ENCODE measurements at regions not wholly inside any gene's neighbourhood (a gene's known extent, or its start where the extent isn't known, plus 50 kb on each side); places are given as distances from the start of the nearest gene placed in this dataset.
"Not testable (repeated sequence)": the region's sequence is repeated elsewhere in the genome, so short reads cannot be mapped to it uniquely, and the experiment has no call there.

DNA sequence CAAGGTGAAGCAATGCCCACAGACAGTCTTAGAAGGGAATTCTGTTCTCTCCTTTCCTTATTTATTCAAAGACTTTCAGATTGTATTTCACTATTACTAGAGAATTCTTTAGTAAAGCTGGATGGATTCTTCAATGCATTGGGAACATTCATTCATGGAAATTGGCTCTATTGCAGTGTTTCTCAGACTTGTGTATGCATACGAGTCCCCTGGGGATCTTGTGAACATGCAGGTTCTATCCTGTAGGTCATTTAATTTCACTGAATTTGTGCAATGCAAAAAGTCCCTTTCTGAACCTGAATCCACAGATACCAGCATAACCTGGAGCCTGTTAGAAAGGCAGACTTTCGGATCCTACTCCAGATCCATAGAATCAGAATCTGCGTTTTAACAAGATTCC lies 160.9 kb upstream of the AHI1 start:
- no peak for DNase-seq

- DNase-seq: no peak
Measured at GRCh38 chr6:135658916-135659315, 161.4 kb upstream of the AHI1 start.

DNA sequence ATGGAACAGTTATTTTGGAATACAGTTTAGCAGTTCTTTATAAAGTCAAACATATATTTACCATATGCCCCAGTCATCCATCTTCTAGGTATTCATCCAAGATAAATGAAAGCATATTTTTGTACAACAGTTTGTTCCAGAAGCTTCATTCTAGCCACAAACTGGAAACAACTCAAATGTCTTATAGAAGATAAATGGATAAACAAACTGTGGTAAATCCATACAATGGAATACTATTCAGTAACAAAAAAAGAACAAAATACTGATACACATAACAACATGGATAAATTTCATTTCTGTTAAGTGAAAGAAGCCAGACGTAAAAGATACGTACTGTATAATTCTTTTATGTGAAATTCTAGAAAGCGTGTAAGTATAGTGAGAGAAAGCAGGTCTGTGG lies 167.0 kb upstream of the AHI1 start:
- DNase-seq: no peak

DNA sequence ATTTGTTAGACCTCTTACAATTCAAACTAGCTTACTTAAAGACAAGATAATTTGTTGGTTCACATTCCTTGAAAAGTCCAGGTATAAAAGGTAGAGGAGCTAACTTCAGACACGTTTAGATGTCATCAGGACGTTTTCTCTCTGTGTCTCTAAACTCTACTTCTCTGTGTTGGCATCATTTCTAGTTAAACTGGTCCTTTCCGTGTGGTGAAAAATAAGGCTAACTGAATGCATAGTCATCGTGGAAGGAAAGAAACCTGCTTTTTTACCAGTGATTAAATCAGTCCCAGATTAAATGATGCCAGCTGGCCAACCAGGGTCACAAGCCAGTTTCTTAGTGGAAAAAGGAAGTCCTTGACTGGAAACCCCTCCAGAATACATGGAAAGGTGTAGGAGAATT lies 168.4 kb upstream of the AHI1 start:
- no peak for DNase-seq

- peak; percentile 48 for DNase-seq
Measured at GRCh38 chr6:135667691-135668455, 170.3 kb upstream of the AHI1 start.

DNA sequence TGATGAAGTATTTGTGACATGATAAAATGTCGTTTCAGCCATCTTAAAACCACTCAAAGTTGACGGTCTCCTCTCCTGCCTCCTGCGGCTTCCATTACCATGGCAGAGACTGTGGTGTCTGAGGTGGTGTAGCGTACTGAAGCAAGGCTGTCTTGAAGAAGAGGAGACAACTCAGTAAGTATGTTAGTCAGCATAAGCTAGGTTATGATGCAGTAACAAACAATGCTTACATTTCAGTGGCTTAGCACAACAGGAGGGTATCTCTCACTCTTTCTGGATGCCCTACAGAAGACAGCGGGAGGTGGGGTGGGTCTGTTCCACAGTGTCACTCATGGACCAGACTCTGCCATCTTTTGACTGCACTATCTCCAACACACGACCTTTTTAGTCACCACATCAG lies 174.7 kb upstream of the AHI1 start:
- DNase-seq: no peak

GRCh38 chr6:135673501-135674309 lies 176.2 kb upstream of the AHI1 start:
- DNase-seq: peak; percentile 13

DNA sequence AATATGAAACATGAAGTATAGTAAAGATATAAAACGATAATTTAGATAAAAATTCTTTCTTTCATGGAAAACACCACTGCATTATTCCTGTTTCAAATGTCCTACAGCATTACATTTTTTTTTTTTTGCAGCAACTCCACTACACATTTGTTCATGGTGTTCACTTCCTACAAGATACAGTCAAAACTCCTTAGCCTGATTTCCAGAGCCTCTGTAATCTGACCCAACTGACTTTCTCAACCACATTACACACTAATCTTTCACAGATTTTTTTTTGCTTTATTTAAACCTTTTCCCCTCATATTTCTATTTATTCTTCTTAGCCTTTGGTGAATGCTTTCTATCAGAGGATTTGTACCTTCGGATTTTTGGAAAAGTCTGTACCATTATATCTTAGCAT lies 176.5 kb upstream of the PDE7B start:
- DNase-seq: peak; percentile 4

DNA sequence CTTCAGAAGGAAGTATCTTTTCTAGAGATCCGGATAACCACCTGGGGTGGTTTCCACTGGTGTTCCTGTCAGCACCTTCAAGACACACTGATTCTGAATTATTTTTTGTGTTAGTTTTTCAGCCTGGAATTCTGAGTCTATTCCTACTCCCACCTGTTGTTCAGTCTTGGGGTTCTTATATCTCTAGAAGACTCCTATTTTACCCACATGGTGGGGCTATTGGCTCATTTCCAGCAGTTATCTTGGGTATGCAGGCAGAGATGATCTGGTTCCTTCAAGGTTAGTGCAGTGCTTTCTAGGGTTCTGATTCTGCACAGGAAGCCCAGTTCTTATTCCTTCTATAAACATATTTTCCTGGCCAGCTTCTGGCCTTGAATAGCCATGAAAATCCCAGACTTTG lies 175.6 kb upstream of the PDE7B start:
- peak; percentile 89 for DNase-seq

DNA sequence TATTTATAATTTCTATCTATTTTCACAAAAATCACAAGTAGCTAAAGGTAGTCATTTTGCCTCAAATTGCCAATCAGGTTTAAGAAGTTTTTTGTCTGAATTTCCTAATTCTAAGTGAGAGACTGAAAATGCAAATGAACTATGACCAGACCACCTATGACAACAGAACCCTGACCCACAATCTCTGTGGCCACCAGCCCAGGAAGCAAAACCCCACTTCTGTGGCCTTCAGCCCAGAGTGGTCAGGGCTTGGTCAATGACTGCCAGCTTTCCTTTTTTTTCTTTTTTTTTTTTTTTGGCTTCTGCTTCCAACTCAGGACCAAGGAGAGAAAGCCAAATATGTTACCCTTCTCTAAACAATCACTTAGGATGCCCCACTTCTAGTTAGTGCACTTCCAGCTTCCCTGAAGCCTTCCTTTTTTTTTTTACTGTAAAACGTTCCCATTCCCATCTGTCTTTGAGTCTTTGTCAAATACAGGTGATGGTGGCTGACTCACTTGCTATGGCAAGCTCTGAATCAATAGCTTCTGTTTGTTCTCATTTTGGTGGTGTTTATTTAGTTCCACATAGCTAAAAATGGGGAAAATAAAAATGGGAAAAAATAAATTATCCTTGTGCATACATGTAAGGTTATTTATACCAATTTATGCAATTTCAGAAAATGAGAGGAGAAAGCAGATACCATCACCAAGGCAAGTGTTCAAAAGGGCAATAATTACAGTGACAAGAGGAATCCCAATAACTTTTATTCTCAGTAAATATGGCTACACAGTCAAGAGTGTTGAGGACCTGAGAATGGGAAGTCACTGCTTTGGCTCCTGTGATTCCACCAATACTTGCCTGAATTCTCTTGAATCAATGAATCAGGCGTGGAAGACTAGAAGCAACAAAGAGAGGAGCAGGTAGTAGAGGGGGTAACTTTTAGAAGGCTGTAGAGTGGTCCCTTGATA lies 170.3 kb upstream of the PDE7B start:
- DNase-seq: no peak

DNA sequence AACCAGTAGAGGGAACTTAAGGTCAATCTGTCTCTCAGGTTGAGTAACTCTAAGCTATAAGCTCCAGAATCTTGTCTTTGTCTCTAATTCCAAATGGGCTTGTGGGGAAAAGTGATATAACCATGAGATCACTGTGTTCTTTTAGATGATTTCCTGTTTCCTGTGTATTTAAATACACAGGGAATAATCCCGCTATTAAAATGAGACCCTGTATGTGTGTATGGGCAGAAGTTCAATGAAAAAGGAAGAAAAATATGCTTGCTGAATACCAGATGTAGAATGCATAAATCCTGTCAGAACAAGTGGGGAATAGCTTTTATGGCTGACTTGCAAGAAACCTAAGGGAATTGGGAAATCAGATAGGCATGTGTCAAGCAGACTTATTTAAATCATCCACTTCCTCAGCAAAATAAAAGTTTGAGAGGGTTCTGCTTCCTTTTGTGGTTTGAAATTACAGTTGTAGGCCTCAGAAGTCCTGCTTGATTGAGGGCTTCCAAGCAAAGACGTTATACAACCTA lies 164.7 kb upstream of the PDE7B start:
- peak; percentile 60 for DNase-seq

- not testable (repeated sequence) for DNase-seq
Measured at GRCh38 chr6:135688476-135688875, 163.0 kb upstream of the PDE7B start.

DNA sequence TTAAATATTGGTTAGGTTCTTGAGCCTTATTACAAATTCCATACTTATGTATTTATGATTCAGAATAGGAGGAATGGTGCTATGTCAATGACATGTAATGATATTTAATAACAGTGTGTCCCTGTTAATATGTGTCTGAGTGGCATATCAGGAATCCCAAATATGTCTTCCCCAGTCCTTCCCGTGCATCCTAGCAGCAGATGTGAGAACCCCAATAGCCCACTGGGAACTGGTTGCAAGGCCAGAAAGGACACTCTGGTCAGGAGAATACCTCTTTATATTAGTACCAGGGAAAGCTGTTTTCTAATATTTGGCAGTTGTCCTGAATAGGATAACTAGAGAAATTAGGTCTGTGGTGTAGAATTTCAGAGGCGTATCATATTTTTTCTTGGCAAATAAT lies 159.1 kb upstream of the PDE7B start:
- DNase-seq: no peak

- DNase-seq: no peak
Measured at GRCh38 chr6:135693811-135694370, 157.6 kb upstream of the PDE7B start.

GRCh38 chr6:135699705-135700104 lies 151.8 kb upstream of the PDE7B start:
- DNase-seq: no peak

GRCh38 chr6:135701426-135701825 lies 150.1 kb upstream of the PDE7B start:
- no peak for DNase-seq

GRCh38 chr6:135703007-135703406 lies 148.5 kb upstream of the PDE7B start:
- no peak for DNase-seq

- no peak for DNase-seq
Measured at GRCh38 chr6:135703621-135704020, 147.9 kb upstream of the PDE7B start.

GRCh38 chr6:135707426-135707825 lies 144.1 kb upstream of the PDE7B start:
- peak; percentile 51 for DNase-seq

DNA sequence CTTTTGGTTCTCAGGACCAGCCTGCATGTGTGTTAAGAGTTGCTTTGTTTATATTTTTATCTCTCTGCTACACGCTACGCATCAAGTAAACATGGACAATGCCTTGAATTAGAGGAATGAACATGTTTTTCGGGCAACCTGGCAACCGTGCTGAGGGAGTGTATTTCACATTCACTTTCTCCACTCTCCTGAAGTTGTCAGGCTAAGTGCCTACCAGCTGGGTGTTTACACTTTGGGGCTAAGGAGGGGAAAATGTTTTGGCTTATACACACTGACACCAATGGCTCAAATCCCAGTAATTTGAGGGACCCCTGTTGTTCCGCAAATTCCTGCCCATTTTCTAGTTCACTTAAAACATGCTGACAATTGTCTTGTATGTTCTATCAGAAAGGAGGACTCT lies 141.5 kb upstream of the PDE7B start:
- DNase-seq: peak; percentile 38

DNA sequence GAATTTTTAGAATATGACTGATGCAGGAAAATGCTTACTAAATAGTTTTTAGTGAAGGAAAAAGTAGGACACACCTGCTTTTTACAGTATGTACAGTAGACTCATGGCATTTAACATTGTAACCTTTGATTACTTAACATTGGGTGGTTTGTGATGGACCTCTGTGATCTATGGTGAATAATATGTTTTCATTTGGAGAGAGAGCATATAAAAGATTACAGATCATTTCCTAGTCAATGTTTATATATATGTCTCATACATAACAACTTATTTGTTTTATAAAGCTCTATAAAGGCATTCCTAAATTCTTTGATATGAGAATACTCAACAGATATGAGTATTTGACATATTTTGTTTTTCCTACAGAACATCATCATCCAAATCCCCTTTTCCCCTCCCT lies 129.3 kb upstream of the PDE7B start:
- DNase-seq: no peak

GRCh38 chr6:135722679-135723078 lies 128.8 kb upstream of the PDE7B start:
- no peak for DNase-seq

GRCh38 chr6:135728589-135728988 lies 122.9 kb upstream of the PDE7B start:
- no peak for DNase-seq
